H1 (cell line): ENCODE measurements at regions not wholly inside any gene's neighbourhood (a gene's known extent, or its start where the extent isn't known, plus 50 kb on each side); places are given as distances from the start of the nearest gene placed in this dataset.

ENCODE experiments used
- ASH2L ChIP-seq: fragments of 200-600, 300-600 bp; sonication (generic); IDR thresholded peaks from one replicate; pipeline ENCODE4 v1.7.1; 2017; ENCODE audit warnings: low read length
- BACH1 ChIP-seq: IDR thresholded peaks from 2 replicates; pipeline ENCODE4 v1.6.1; 2012; ENCODE audit warnings: low read length, improper control_type of control experiment
- BRCA1 ChIP-seq: IDR thresholded peaks from 2 replicates; pipeline ENCODE4 v1.6.1; 2012; ENCODE audit warnings: low read depth, low read length, improper control_type of control experiment
- CBX8 ChIP-seq: fragments of 300-800, 300-1000 bp; sonication (generic); IDR thresholded peaks from 2 replicates; pipeline ENCODE4 v1.7.1; 2016; ENCODE audit warnings: low read depth, low read length, borderline replicate concordance
- CHD7 ChIP-seq: fragments of 300-600 bp; sonication (generic); IDR thresholded peaks from 2 replicates; pipeline ENCODE4 v1.7.1; 2012; ENCODE audit warnings: low read length, moderate library complexity, mild to moderate bottlenecking, inconsistent platforms; ENCODE audit not compliant: insufficient replicate concordance
- CREB1 ChIP-seq: IDR thresholded peaks from 2 replicates; pipeline ENCODE4 v1.6.1; 2012; ENCODE audit warnings: inconsistent platforms
- EP300 ChIP-seq, 2 experiments: IDR thresholded peaks; 1 replicate in 1 of 2; 2 replicates in 1 of 2; pipeline ENCODE4 v1.6.1; 2011 to 2012; ENCODE audit warnings: low read depth in 2 of 2, low read length in 2 of 2, mild to moderate bottlenecking in 2 of 2, borderline replicate concordance in 1 of 2, inconsistent platforms in 1 of 2, moderate library complexity in 1 of 2
- YY1 ChIP-seq: IDR thresholded peaks from 2 replicates; pipeline ENCODE4 v1.6.1; 2011; ENCODE audit warnings: low read depth, mild to moderate bottlenecking, low read length

- no peak for TF ChIP-seq CHD7
- no peak for TF ChIP-seq YY1
- TF ChIP-seq ASH2L: no peak
- TF ChIP-seq BRCA1: no peak
- TF ChIP-seq BACH1: no peak
- TF ChIP-seq CBX8: no peak
- TF ChIP-seq EP300 (IDR thresholded peaks at IDR 0.05; ENCODE audit: borderline replicate concordance in 1 of 2, low read depth in 2 of 2, low read length in 2 of 2): no peak
- TF ChIP-seq CREB1: no peak
Measured at GRCh38 chr4:103498161-103499070, 221.4 kb downstream of the TACR3 start (continued).
